Osteocyte (in vitro differentiated cells): ENCODE measurements at regions not wholly inside any gene's neighbourhood (a gene's known extent, or its start where the extent isn't known, plus 50 kb on each side); places are given as distances from the start of the nearest gene placed in this dataset.

Experiments
- DNase-seq: peaks from one replicate; pipeline ENCODE4 v3.0.0; 2021; ENCODE audit warnings: mixed read lengths; ENCODE audit not compliant: unreplicated experiment; ENCODE audit errors: extremely low spot score
- H3K27ac Mint-ChIP-seq: one replicate; pipeline ENCODE4 v1.8.0; 2021; ENCODE audit warnings: mild to moderate bottlenecking, mixed read lengths; ENCODE audit not compliant: unreplicated experiment
- H3K27me3 Mint-ChIP-seq: one replicate; pipeline ENCODE4 v1.8.0; 2021; ENCODE audit warnings: mixed read lengths; ENCODE audit not compliant: unreplicated experiment
- H3K36me3 Mint-ChIP-seq: one replicate; pipeline ENCODE4 v1.8.0; 2021; ENCODE audit warnings: mixed read lengths; ENCODE audit not compliant: unreplicated experiment
- H3K4me1 Mint-ChIP-seq: one replicate; pipeline ENCODE4 v1.8.0; 2021; ENCODE audit warnings: mixed read lengths; ENCODE audit not compliant: unreplicated experiment
- H3K4me3 Mint-ChIP-seq: one replicate; pipeline ENCODE4 v1.8.0; 2021; ENCODE audit warnings: mild to moderate bottlenecking, moderate library complexity, mixed read lengths; ENCODE audit not compliant: unreplicated experiment
- H3K9me3 Mint-ChIP-seq: one replicate; pipeline ENCODE4 v1.8.0; 2021; ENCODE audit warnings: mixed read lengths; ENCODE audit not compliant: unreplicated experiment
- CTCF ChIP-seq: fragments of 200-600 bp; sonication (generic); IDR thresholded peaks from 2 replicates; pipeline ENCODE4 v1.5.0; 2021; ENCODE audit warnings: antibody characterized with exemption, mild to moderate bottlenecking, moderate library complexity

- DNase-seq, result no peak
- Mint-ChIP-seq H3K4me1 (no peaks in the 10 kb centered on the region), H3K27ac (no peak overlapping the region), H3K27me3 (peaks cover 3% of the 10 kb centered on the region), H3K9me3 (no peaks in the 10 kb centered on the region), H3K4me3 (no peak overlapping the region), H3K36me3 (no peaks in the 10 kb centered on the region)
- no peak for TF ChIP-seq CTCF
Measured at GRCh38 chr4:81700189-81700588, 228.5 kb upstream of the RASGEF1B start.

DNA sequence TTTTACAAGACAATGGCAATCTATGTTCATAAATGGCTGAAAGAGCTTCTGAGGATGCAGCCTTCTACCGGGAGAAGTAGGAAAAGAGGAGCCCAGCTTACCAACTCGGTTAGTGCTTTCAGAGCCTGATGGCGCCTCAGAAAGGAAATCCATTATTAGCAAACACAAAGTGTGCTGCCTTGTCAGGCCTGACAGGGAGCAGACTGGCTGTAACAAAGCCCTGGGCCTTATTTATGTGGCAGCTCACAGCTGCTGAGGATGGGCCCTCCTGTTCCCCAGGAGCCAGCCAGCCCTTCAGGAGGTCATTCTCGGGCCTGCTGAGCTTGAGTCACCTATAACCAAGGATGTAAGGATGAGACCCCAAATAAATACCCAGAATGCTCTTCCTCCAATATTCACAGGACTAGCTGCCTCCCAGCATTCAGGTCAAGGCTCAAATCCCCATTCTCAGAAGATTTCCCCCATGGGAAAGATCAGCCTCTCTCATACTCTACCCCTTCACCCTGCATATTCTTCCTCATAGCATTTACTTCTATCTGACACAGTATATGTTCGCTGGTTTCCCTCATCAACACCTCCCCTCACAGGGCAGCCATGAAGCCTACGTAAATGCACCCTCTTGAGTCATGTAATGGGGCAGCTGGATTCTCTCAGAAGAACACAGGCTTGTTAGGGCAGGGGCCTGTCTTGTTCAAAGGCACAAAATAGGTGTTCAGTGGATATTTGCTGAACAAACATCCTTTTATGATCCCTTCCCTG, 227.0 kb upstream of the RASGEF1B start:
- DNase-seq, result no peak
- Mint-ChIP-seq H3K36me3 (no peaks in the 10 kb centered on the region), H3K27ac (no peak overlapping the region), H3K9me3 (no peaks in the 10 kb centered on the region), H3K4me3 (no peak overlapping the region), H3K4me1 (no peaks in the 10 kb centered on the region), H3K27me3 (peaks cover 8% of the 10 kb centered on the region)
- no peak for TF ChIP-seq CTCF

- H3K9me3 Mint-ChIP-seq, result no peaks in the 10 kb centered on the region
- no peaks in the 10 kb centered on the region for H3K36me3 Mint-ChIP-seq
- H3K27ac Mint-ChIP-seq, result no peak overlapping the region
- peaks cover 10% of the 10 kb centered on the region for H3K27me3 Mint-ChIP-seq
- no peaks in the 10 kb centered on the region for H3K4me1 Mint-ChIP-seq
- no peak overlapping the region for H3K4me3 Mint-ChIP-seq
- DNase-seq, result no peak
- no peak for TF ChIP-seq CTCF
Measured at GRCh38 chr4:81694176-81694913, 222.6 kb upstream of the RASGEF1B start.

GRCh38 chr4:81690871-81691270, 219.2 kb upstream of the RASGEF1B start:
- DNase-seq, result no peak
- no peaks in the 10 kb centered on the region for H3K36me3 Mint-ChIP-seq
- no peaks in the 10 kb centered on the region for H3K9me3 Mint-ChIP-seq
- no peak for TF ChIP-seq CTCF
- H3K27ac Mint-ChIP-seq, result no peak overlapping the region
- no peak overlapping the region for H3K4me3 Mint-ChIP-seq
- no peaks in the 10 kb centered on the region for H3K4me1 Mint-ChIP-seq
- H3K27me3 Mint-ChIP-seq, result peaks cover 7% of the 10 kb centered on the region

DNA sequence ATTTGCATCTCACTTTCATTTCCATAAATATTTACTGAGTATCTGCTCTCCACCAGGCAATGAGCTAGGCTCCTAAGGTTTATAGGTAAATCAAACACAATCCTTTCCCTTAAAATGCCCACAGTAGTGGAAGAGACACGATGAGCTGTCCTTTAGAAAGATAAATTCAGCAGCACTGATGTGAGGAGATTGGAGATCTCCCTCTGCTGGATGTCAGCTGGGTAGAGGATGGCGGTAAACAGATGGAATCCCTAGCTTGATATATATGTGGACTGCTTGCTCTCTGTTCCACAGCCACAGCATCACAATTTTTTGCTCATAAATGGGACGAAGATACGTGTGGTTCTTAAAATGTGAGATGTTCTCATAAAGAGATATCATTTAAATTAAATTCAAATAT, 216.4 kb upstream of the RASGEF1B start:
- Mint-ChIP-seq H3K9me3 (no peaks in the 10 kb centered on the region), H3K27me3 (no peaks in the 10 kb centered on the region), H3K4me3 (no peak overlapping the region), H3K36me3 (no peaks in the 10 kb centered on the region), H3K27ac (no peak overlapping the region), H3K4me1 (peaks cover 3% of the 10 kb centered on the region)
- no peak for DNase-seq
- TF ChIP-seq CTCF, result no peak
